NCI-H1436 (cell line): ENCODE measurements at regions not wholly inside any gene's neighbourhood (a gene's known extent, or its start where the extent isn't known, plus 50 kb on each side); places are given as distances from the start of the nearest gene placed in this dataset.
"Not testable (repeated sequence)": the region's sequence is repeated elsewhere in the genome, so short reads cannot be mapped to it uniquely, and the experiment has no call there.

Source experiments
- DNase-seq: peaks from one replicate; lab custom pipeline; 2025; lab: John Stamatoyannopoulos, UW

DNA sequence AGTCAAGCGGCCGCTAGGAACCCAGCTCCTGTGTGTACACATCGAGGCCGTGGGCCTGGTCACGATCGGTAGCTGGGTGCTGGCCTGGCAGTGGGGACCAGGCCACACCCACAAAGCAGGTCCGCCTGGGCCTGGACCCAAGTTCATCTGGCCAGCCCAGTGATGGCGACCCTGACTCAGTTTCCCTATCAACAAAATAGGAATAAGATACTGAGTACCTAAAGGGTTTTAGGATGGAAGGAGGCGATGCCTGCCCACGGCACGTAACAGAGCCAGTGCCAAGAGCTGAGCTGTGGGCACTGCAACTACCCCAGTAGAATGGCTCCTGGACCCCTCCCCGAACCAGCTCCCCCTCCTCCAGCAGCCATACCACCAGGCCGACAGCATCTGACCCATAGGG, 243.5 kb upstream of the SGCG start:
- no peak for DNase-seq

DNA sequence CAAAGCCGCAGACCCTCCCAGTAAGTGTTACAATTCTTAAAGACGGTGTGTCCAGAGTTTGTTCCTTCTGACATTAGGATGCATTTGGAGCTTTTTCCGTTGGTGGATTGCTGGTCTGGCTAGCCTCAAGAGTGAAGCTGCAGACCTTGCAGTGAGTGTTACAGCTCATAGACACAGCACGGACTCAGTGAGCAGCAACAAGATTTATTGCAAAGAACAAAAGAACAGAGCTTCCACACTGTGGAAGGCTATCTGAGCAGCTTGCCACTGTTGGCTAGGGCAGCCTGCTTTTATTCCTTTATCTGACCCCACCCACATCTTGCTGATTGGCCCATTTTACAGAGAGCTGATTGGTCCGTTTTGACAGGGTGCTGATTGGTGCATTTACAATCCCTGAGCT, 242.8 kb upstream of the SGCG start:
- DNase-seq = no peak

DNA sequence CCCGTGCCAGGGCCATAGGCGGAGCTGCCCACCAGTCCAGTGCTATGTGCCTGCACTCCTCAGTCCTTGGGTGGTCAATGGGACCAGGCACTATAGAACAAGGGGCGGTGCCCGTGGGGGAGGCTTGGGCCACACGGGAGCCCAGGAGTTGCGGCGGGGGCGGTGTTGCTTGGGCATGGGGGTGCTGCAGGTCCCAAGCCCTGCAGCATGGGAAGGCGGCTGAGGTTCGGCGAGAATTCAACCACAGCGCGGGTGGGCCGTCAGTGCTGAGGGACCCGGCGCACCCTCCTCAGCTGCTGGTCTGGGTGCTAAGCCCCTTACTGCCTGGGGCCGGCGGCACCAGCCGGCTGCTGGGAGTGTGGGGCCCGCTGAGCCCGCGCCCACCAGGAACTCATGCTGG, 242.2 kb upstream of the SGCG start:
- no peak for DNase-seq

DNA sequence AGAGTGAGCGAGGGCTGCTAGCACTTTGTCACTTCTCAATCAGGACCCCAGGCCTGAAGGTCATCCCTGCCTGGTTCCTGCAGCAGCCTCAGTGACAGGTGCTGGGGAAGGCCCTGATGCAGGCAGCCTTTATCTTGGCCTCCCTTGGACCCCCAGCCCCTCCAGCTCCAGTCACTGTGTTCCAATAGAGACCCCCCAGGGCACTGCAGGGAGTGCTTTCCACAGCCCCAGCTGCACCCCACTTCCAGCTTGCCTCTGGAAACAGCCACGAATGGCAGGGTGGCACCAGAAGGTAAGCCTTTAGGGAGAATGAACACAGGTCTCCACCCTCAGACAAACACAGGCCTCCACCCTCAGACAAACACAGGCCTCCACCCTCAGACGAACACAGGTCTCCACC, 241.6 kb upstream of the SGCG start:
- no peak for DNase-seq

DNA sequence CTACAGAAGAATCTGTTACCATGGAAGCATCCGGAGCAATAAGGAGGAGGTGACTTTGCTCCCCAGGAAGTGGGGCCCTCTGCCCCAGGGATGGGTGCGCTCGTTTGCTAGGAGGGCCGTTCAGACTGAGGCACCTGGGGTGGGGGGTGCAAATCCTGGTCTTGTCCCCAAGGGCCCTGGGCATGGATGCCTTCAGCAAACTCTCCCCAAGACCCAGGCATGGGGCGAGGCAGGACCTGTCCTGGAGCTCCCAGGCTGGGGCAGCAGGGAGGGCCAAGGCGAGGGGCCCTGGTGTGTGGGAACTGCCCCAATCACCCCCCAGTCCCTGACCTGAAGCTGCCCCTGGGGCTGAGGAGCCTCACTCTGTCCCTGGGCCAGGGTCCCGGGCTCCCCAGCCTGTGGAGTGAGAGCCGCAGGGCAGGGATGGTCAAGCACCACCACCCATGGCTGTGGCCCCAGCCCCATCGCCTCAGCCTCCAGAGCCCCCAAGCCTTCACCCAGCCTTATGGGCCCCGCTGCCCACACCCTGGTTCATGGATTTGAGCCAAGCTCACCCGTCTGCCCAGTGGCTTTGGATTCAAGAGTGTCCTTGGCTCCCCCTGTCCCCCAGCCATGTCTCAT, 240.6 kb upstream of the SGCG start:
- no peak for DNase-seq

DNA sequence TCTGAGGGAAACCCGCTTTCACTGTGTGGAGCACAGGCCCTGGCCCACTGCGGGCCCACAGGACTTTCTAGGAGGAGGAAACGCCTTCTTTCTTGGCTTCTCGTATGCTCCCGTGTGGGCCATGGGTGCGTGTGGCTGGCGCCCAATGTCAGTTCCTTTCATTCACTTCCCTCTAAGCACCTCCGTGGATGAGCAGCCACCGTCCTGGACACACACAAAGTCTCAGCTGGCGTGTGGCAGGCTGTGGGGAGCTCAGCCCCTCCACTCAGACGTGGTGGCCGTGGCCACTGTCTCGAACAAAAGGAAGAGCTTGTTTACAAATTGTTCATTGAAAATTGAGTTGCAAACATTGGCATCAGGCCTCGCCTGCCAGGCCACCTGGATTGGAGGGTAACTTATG, 240.0 kb upstream of the SGCG start:
- no peak for DNase-seq

DNA sequence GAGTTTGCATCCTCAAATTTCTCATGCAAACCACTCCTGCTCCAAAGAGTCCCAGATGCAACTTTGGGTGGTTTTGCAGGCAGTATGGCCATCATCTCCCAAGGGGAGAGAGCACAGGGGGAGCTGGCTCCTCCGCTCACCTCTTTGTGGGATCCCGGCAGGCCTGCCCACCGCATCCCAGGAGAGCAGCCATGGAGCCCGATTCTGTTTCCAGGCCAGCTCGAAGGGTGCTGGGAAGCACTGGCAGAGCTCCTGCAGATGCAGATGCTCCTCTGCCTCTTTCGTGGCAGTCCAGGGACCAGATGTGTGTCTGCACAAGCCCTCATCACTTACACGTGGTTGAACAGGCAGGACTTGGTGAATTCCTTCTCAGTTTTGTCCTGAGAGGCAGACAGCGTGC, 239.3 kb upstream of the SGCG start:
- not testable (repeated sequence) for DNase-seq

DNA sequence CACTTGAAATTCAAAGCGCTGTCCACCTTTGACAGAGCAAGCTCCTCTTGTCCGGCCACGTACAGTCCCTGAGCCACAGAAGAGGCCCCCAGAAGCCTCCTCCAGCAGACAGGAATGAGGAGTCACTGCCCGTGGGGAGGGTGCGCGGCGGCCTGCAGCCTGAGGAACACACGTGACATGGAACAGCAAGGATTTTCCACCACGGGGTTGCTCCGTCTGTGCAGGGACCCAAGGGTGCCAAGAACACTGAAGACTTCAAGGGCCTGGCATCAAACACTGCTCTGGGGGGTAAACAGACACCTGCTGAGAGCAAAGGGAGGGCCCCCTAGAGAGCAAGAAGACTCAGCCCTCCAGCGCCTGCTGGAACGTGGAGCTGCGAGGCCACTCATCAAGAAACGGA, 237.9 kb upstream of the SGCG start:
- DNase-seq = not testable (repeated sequence)

DNA sequence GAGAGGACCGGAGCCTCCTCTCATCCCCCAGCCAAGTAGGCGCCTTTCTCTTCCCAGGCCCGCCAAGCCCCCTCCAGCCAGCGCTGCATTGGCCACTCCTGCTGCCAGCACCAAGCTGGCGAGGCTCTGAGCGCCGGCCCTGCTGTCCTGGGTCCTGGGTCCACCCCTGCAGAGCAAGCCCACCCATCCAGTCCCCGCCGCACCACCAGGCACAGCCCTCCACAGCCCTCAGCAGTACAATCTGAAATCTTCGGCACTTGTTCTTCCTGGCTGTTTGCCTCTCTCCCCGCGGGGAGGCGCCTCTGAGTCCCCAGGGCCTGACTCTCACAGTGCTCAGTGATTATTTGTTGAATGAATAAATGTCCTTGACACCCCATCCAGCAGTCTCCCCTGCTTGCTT, 236.4 kb upstream of the SGCG start:
- no peak for DNase-seq

DNA sequence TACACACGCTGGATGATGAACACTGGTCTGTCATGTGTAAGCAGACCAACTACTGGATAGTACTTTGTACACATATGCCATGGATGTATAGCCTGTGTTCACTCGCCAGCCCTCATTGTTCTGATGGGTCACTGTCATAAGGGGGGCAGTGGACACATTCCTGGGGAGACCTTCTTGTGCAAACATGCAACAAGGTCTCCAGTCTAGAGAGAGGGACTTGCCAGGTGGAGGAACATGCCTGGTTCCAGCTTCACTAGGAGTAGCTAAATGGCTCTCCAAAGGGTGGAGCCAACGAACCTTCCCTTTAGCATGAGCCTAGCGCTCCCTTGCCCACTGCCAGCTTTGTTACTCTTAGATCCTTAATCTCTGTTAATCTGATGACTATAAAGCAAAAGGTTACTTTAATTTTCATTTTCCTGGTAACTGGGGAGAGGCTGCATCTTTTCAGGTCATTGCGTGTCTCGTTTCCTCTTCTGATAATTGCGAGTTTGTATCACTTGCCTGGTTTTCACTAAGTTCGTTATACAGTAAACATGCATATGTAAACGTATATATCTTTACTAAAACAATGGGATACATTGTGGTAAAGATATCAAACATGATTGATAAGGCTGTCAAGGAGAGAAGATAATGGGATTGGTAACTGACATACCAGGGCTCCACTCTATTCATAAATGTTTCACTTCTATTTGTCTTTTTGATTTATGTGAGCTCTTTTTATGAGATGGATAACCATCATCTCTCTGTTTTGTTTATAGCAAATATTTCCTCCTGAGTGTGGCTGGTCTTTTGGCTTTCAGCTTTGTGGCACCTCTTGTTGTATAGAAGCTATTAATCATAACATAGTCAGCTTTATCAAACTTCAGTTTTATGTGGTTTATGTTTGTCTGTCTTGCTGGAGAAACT, 235.2 kb upstream of the SGCG start:
- no peak for DNase-seq

DNA sequence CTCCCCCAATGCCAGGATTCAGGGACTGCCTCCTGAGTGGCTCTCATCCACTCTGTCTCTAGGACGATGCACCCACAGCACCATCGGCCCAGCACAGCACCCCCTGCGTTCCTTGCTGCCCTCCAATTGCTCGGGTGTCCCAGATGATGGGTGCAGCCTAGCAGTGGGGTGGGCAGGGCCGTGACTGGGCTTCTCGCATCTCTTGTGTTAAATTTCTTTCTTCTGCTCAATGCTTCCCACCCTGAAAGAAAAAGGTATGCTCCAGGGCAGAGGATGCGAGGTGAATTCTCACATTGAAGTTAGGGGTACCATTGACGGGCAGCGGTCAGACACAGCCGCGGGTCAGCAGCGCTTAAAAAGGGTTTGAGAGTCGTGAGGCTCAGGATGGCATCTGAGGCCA, 232.4 kb upstream of the SGCG start:
- DNase-seq = no peak

DNA sequence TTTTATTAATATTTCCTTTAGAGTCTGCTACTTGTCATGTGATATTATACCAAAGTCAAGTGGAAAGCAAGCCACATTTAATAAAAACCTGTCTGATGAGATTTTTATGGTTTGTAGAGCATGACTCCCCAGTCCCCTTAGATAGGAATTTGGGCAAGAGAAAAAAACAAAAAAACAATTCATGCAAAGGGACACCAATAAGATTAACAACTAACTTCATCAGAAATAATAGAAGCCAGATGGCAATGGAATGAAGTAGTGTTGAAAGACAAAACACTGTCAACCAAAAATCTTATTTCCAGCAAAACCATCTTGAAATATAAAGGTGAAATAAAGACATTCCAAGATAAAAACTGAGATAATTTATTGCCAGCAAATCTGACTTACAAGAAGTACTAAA, 228.8 kb upstream of the SGCG start:
- DNase-seq = not testable (repeated sequence)

DNA sequence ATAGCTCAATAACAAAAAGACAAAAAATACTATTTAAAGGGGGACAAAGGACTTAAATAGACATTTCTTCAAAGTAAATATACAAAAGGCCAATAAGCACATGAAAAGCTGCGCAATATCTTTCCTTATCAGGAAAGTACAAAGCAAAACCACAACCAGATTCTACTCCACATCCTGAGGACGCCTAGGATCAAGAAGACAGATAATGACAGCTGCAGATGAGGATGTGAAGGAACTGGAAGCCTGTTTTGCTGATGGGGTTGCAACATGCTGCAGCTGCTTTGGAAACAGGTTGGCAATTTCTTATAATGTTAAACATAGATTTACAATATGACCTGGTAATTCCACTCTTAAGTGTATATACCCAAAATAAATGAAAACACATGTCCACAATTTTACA, 225.6 kb upstream of the SGCG start:
- DNase-seq = not testable (repeated sequence)

DNA sequence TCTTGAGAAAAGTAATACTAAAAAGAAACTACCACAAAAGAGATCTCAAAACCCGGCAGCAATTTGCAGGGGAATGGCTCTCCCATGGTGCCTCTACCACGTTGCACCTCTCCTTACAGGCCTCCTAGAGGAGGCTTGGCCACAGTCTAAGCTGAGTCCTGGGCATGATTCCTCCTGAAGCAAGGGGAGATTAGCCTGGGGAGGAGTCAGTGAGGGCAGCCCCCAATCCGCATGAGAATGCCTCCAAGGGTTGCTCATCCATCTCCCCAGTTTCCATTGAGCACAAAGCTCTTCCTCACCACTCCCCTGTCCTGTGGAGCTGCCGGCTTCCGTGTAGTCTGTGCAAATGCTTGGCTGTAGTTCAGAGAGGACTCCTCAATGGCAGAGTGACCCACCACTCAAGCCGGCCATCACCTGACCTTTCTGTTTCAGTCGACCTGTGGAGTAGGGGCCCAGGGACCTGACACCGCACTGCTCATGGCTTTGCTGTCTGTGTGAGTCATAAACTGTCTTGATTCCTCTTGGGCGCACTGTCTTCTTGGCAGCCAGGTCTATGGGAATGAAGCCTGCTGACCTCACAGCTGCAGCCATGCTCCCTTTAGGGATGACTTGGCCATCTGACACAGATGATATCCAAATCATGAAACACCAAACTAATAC, 224.2 kb upstream of the SGCG start:
- DNase-seq = not testable (repeated sequence)

DNA sequence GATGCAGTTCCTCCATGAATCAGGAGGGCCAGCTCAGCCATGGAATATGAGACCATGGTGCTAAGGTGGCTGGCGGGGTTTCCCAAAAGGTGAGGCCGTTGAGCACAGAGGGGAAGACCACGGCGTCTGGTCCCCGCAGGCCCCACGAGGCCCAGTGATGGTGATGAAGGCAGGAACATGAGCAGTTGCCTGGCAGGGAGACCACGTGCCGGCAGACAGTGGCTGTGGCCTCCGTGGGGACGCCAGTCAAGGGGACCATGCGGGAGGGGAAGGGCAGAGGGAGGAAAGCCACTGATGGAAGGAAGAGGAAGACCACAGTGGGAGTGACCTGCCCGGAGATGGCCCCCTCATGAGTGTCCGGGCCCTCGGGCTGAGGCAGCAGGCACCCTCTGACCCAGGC, 220.9 kb upstream of the SGCG start:
- DNase-seq = not testable (repeated sequence)

DNA sequence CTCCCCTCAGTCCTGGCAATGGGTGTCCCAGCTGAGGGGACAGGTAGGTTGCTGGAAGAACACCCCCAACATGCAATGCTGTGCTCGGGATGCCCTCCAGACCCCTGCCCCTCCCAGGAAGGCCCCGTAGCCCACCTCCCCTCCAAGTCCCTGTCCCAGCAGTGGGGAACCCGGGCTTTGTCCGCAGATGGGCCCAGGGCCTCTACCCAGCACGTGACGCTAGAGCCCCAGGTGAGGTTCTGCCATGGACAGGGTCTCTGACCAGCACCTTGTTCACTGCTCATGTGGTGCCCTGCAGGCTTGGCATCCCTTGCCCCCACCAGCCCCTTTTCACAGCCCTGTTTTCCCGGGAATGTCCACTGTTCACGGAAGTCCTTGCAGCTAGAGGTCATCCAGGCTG, 220.0 kb upstream of the SGCG start:
- no peak for DNase-seq

DNA sequence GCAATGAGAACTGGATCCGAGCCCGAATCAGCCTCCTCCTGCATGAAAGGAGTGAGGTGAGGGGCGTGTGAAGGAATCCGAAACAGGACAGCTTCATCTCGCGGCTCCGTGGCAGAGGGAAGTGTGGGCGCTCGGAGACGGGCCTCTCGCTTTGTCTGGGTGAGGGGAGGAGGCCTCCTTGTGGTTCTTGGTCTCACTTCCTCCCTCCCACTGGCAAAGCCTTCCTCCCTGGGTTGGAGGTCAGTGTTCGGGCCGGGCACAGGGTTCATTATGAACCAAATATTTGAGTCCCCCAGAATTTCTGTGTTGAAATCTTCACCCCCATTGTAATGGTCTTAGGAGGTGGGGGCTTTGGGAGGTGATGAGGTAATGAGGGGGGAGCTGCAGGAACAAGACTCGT, 219.4 kb upstream of the SGCG start:
- DNase-seq = not testable (repeated sequence)

DNA sequence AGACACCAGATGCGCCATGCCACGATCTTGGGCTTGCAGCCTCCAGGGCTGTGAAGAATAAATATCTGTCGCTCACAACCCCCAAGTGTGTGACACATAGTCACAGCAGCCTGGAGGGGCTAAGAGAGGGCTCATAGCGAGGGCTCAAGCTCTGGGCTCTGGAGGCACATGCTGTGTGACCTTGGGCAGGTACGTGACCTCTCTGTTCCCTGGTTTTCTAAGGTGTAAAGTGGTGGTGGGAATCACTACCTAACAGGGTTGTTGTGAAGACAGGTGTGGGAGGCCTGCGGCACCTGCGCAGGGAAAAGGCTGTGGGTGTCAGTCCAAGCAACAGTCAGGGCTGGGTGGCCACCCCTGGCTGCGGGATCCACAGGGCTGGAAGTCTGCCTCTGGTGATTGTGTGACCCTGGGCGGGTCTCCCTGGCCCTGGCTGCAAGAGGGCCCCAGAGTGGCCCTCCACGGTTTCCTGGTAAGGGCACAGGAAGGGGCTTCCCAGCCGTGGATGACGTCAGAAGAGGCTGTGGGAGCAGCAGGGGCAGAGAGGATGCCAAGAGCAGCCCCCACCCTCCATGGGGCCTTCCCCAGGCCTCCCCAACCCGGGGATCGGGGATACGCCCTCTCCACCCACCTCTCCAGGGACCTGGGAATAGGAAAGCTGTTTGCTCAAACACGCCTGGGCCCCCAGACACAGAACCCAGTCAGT, 218.8 kb upstream of the SGCG start:
- no peak for DNase-seq

DNA sequence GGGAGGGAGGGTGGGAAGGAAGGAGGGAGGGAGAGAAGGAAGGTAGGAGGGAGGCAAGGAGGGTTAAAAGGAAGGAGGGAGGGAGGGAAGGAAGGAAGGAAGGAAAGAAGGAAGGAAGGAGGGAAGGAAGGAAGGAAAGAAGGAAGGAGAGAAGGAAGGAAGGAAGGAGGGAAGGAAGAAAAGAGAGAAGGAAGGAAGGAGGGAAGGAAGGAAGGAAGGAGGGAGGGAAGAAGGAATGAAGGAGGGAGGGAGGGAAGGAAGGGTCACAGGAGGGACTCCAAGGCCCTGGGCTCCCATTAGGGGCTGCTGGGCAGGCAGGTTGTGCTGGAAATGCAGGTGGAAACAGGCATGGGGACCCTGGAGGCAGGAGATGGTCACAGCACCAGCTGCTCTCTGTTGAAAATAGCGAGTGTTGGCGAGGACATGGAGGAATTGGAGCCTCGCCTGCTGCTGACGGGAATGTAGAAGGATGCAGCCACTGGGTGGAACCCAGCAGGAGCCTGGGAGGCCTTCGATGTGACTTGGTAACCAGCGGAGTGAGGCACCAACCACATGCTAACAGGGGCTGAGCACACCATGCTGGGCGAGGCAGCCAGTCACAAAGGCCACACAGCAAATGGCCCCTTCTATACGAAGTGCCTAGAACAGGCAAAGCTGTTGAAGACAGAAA, 217.3 kb upstream of the SGCG start:
- not testable (repeated sequence) for DNase-seq

DNA sequence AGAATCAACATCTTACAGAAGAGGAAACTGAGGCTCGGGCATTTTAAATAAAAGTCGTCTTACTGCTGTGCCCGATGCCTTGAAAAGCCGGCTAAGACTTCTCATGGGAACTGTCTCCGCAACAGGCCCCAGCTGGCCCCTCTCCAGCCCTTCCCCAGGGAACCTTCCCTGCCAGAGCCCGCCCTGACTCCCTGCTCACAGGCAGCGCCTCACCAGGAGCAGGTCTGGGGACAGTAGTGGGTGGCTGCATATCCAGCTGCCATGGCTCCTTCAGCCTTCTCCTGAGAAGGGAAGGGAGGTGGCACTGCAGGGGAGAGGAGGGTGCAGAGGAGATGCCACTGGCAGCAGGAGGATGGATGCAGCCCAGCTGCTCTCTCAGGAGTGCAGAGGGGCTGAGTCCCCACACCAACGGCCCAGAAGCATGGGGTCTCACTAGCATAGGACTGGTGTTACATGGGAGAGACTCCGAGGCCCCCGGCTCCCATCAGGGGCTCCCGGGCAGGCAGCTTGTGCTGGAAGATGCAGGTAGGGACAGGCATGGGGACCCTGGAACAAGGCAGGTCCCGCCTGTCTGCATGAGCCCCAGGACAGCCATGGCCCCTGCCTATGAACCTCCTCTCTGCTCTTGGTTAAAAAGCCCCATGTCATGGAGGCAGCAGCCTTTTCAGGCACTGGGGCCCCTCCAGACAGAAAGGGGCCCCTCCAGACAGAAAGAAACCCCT, 216.4 kb upstream of the SGCG start:
- no peak for DNase-seq
